Stimulated activated CD8-positive, alpha-beta memory T cell treated with anti-CD3 and anti-CD28 coated beads, Interleukin-4, amount 100 ng/mL, for 4 hours (primary cell): ENCODE measurements at regions not wholly inside any gene's neighbourhood (a gene's known extent, or its start where the extent isn't known, plus 50 kb on each side); places are given as distances from the start of the nearest gene placed in this dataset.
"Not testable (repeated sequence)": the region's sequence is repeated elsewhere in the genome, so short reads cannot be mapped to it uniquely, and the experiment has no call there.

ENCODE experiments used
- DNase-seq, 2 donors: peaks; one replicate each; pipeline ENCODE4 v3.0.0-alpha.2; 2020; ENCODE audit warnings: low read depth in 2 of 2, low spot score in 1 of 2

DNA sequence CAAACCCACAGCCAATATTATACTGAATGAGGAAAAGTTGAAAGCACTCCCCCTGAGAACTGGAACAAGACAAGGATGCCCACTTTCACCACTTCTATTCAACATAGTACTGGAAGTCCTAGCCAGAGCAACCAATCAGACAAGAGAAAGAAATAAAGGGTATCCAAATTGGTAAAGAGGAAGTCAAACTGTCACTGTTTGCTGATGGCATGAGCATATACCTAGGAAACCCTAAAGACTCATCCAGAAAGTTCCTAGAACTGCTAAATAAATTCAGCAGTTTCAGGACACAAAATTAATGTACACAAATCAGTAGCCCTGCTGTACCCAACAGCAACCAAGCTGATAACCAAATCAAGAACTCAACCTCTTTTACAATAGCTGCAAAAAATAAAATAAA lies 220.0 kb downstream of the SYK start:
- not testable (repeated sequence) for DNase-seq

- no peak for DNase-seq
Observed at GRCh38 chr9:91023741-91024140, 222.1 kb downstream of the SYK start.

DNA sequence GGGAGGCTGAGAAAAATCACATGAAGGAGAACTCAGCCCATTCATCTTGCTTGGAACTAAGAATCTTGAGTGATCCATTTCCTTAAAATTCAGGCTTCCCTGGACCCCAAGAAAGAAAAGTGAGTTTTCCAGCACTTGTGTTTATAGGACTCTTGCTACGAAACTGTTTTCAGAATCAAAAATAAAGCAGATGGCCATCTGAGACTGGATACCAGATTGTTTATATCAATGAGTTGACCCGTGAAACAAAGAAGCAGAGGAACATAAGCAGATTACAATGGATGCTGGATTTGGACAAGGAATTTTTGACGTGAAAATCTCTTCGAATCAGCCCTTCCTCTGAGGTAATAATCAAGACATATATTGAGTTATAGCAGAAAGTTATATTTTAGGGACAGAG lies 223.2 kb downstream of the SYK start:
- no peak for DNase-seq

DNA sequence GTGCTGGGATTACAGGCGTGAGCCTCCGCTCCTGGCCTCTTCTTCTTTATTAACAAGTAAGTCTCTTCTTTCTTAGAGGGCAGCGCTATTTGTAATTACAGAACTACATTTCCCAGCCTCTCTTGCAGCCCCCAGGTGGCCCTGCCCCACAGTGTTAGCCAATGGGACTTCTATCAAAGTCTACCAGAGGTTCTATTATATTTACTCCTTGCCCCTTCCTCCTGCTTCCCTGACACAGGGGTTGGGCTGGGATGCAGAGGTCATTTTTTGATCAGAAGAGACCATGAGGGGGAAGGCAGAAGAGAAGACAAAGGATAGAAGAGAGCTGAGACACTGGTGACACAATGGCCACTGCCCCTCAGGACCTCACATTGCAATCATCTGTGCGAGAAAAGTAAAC lies 224.2 kb downstream of the SYK start:
- DNase-seq = no peak

DNA sequence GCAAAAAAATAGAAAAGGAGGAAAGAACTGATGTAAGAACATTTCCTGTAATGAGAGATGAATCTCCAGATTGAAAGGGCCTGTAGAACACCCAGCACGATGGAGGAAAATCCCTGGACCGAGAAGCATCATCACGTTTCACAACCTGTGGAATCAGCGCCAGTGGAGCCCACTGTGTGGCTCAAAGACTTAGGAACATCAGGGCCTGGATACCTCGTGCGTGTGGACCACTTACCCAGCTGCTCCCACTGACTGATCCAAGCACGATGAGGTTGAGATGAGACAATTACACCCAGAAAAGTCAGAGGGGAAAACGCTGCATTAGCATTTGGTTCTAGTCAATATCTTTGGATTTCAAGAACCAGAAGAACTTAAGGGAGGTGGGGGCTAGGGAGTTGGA lies 224.6 kb downstream of the SYK start:
- DNase-seq = no peak

DNA sequence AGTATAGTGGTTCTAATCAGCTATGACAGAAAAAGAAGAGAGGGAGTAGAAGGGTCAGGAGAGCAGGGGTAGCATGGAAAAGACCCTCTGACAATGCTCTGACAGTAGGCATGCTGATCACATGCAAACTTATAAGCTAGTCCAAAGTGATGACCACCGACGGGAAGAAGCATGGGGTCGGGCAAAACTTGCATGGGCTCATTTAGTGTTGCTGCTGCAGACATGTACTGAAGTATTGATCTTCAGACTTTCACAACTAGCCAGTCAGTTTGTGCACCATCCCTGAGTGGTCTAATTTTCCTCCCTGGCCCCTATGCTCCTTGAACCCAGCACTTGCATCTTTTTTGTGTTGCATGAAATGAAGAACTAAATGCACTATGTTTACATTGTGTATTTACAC lies 225.4 kb downstream of the SYK start:
- DNase-seq = no peak

GRCh38 chr9:91028166-91028827 lies 226.7 kb downstream of the SYK start:
- DNase-seq = no peak

- DNase-seq = no peak
Observed at GRCh38 chr9:91029650-91030361, 228.2 kb downstream of the SYK start.

DNA sequence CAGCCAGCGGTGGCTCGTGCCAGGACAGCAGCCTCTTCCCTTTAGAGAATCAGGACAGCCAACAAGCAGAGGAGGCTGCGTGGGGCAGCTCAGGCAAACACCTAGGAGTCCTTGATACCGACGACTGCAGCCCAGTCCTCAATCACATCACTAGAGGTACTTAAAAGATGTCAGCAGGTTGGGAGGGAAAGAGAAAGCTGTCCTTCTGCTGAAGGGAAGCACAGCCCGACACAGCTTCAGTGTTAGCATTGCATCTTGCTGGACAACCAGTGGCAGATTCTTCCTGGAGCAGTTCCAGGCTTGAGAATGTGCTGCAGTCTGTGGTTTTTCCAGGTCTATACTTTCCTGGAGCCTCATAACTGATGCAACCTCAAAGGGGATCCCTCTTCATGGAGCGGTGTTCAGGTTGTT lies 230.5 kb downstream of the SYK start:
- DNase-seq = no peak

- no peak for DNase-seq
Observed at GRCh38 chr9:91033270-91033669, 231.7 kb downstream of the SYK start.

GRCh38 chr9:91033797-91034196 lies 232.2 kb downstream of the SYK start:
- DNase-seq = peak; percentile 28 to 39

- DNase-seq = no peak
Observed at GRCh38 chr9:91034521-91034920, 232.9 kb downstream of the SYK start.

GRCh38 chr9:91034976-91035824 lies 233.6 kb downstream of the SYK start:
- DNase-seq = no peak

DNA sequence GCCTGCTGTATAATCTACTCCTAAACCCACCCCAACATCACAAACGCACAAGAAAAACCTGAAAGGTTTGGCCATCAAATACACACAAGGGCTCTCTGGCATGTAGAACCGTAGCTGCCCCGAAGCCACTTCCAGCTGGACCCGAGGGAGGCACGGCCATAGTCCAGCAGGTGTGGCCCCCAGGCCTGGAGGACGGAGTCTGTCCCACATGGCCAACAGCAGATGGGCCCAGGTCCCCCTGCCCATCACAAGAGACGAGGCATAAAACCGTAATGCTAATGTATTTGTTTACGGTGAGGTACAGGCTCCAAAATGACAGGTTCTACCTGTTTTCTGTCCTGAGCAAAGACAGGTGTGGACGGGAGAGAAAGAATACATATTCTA lies 234.2 kb downstream of the SYK start:
- DNase-seq = no peak

DNA sequence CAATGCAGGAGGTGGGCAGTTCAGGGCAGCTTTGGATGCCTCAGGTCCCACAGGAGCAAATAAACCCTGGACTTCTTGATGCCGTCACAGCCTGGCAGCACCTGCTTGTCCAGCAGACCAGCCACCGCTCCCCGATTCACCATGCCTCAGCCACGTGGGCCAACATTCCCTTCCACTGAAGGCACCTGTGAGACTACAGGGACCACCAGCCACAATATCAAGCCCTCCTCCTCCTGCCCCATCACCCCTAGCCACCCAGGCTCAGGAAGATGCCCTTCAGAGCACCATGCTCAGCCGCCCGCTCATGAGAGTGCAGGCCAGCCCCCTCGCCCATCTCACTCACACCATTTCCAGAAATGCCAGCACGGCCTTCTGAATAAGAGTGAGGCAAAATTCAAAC lies 234.7 kb downstream of the SYK start:
- DNase-seq = no peak

DNA sequence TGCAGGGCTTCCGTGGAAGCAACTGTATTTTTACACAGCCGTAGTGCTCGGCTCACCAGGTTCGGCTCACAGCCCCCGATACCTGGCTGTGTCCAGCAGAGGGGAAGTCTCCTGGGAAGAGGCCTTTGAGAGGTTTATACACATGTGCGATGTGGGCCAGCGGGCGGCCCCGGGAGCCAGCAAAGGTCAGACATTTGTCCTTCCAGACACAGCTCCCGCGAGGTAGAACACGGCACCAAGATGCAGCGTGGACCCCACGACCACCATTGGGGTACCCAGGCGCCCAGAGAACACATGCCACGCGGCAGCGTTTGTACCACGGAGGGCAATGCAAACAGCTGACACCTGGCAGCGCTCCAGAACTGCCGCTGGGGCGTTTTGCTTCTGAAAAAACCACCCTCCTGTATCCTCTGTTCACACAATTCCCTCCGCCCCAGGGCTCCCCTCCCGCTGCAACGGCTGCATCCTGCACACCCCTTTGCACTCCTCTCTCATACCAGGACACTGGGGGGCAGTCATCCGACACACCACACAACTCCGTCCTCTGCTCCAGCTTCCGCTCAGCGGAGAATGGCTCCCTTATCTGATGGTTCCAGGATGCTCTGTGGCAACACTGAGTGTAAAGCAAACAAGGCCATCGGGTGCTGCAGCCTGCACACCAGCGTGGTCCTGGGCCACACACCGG lies 235.3 kb downstream of the SYK start:
- peak; percentile 18 to 38 for DNase-seq

- no peak for DNase-seq
Observed at GRCh38 chr9:91037511-91038482, 236.2 kb downstream of the SYK start.

DNA sequence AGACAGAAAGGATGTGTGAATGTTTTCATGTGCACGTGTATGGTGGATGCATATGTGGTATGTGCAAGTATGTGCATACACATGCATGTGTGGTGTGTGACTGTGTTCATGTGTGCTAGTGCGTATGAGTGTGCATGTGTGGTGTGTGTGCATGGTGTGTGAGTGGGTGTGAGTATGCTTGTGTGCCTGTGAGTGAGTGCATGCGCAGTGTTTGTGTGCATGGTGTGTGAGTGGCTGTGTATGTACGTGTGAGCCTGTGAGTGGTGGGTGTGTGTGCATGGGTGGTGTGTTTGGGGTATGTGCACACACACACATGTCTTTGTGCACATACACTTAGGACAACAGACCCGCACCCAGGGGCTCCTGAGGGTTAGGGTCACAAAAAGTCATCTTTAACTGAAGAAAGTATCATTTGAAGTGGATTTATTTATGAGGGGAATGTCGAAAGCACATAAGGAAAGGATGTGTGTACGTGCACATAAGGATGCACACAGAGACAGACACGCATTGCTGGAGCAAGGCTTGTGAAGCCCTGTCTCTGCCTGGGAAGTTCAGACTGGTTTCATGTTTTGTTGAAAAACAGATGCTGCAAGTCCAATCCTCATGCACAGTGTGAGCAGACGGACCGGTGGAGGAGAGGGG lies 237.0 kb downstream of the SYK start:
- DNase-seq = no peak

- no peak for DNase-seq
Observed at GRCh38 chr9:91039125-91039834, 237.7 kb downstream of the SYK start.
